ENCODE measurements at regions not wholly inside any gene's neighbourhood (a gene's known extent, or its start where the extent isn't known, plus 50 kb on each side); places are given as distances from the start of the nearest gene placed in this dataset.
"Not testable (repeated sequence)": the region's sequence is repeated elsewhere in the genome, so short reads cannot be mapped to it uniquely, and the experiment has no call there.

GRCh38 chr13:84653915-84654534, 771.8 kb upstream of the SLITRK1 start:
- no peak for DNase-seq (ENCODE audit: low spot score)

- no peak for DNase-seq (ENCODE audit: low spot score)
Observed at GRCh38 chr13:84651705-84652104, 769.4 kb upstream of the SLITRK1 start.

- DNase-seq (ENCODE audit: low spot score), result no peak
Observed at GRCh38 chr13:84651288-84651687, 769.0 kb upstream of the SLITRK1 start.

- DNase-seq (ENCODE audit: low spot score), result no peak
Observed at GRCh38 chr13:84649853-84650252, 767.6 kb upstream of the SLITRK1 start.

GRCh38 chr13:84648069-84648640, 765.9 kb upstream of the SLITRK1 start:
- no peak for DNase-seq (ENCODE audit: low spot score)

GRCh38 chr13:84646957-84647356, 764.7 kb upstream of the SLITRK1 start:
- no peak for DNase-seq (ENCODE audit: low spot score)

- DNase-seq (ENCODE audit: low spot score), result no peak
Observed at GRCh38 chr13:84645196-84646012, 763.1 kb upstream of the SLITRK1 start.

- DNase-seq (ENCODE audit: low spot score), result no peak
Observed at GRCh38 chr13:84641491-84641890, 759.2 kb upstream of the SLITRK1 start.

- no peak for DNase-seq (ENCODE audit: low spot score)
Observed at GRCh38 chr13:84640691-84641090, 758.4 kb upstream of the SLITRK1 start.

GRCh38 chr13:84630476-84630875, 748.2 kb upstream of the SLITRK1 start:
- no peak for DNase-seq (ENCODE audit: low spot score)

GRCh38 chr13:84616864-84617263, 734.6 kb upstream of the SLITRK1 start:
- DNase-seq (ENCODE audit: low spot score), result no peak

- DNase-seq (ENCODE audit: low spot score), result no peak
Observed at GRCh38 chr13:84609716-84610115, 727.4 kb upstream of the SLITRK1 start.

- no peak for DNase-seq (ENCODE audit: low spot score)
Observed at GRCh38 chr13:84607261-84608013, 725.2 kb upstream of the SLITRK1 start.

GRCh38 chr13:84606616-84607015, 724.3 kb upstream of the SLITRK1 start:
- no peak for DNase-seq (ENCODE audit: low spot score)

GRCh38 chr13:84605927-84606326, 723.7 kb upstream of the SLITRK1 start:
- no peak for DNase-seq (ENCODE audit: low spot score)

- no peak for DNase-seq (ENCODE audit: low spot score)
Observed at GRCh38 chr13:84591444-84591843, 709.2 kb upstream of the SLITRK1 start.

- DNase-seq (ENCODE audit: low spot score), result no peak
Observed at GRCh38 chr13:84590663-84591062, 708.4 kb upstream of the SLITRK1 start.

- no peak for DNase-seq (ENCODE audit: low spot score)
Observed at GRCh38 chr13:84588023-84588422, 705.7 kb upstream of the SLITRK1 start.

- not testable (repeated sequence) for DNase-seq (ENCODE audit: low spot score)
Observed at GRCh38 chr13:84579901-84580300, 697.6 kb upstream of the SLITRK1 start.

- no peak for DNase-seq (ENCODE audit: low spot score)
Observed at GRCh38 chr13:84574851-84575250, 692.6 kb upstream of the SLITRK1 start.

GRCh38 chr13:84571264-84571663, 689.0 kb upstream of the SLITRK1 start:
- no peak for DNase-seq (ENCODE audit: low spot score)

GRCh38 chr13:84570831-84571230, 688.6 kb upstream of the SLITRK1 start:
- no peak for DNase-seq (ENCODE audit: low spot score)

- no peak for DNase-seq (ENCODE audit: low spot score)
Observed at GRCh38 chr13:84569366-84569765, 687.1 kb upstream of the SLITRK1 start.

All from AG08395 (cell line).